K562 (cell line): ENCODE measurements at regions not wholly inside any gene's neighbourhood (a gene's known extent, or its start where the extent isn't known, plus 50 kb on each side); places are given as distances from the start of the nearest gene placed in this dataset.

ENCODE experiments used
- ATAC-seq: fragments of 200-7000 bp; cut with Tn5 transposase; 3 replicates; pipeline ENCODE4 v1.9.1; 2020; ENCODE audit warnings: moderate library complexity
- BruUV-seq: library from RNA; stranded (reverse); fragments of 400-500 nt; replicated peaks from 2 replicates; lab custom pipeline; 2021; lab: Mats Ljungman, UMichigan
- CTCF ChIA-PET: fragments of 300-600 bp; formaldehyde crosslinking; extraction: SDS; loops from one replicate; lab custom pipeline; 2021; ENCODE audit warnings: low intra/inter-chr PET ratio; lab: Yijun Ruan, JAX
- POLR2A ChIA-PET: fragments of 300-600, 350-650 bp; sonication (Branson Sonifier 250); formaldehyde crosslinking; extraction: SDS; loops from one replicate; lab custom pipeline; 2021; ENCODE audit warnings: antibody characterized with exemption, inconsistent platforms; lab: Yijun Ruan, JAX
- DNase-seq, 4 experiments: peaks; one replicate each; pipeline versions ENCODE4 v3.0.0 to v3.0.0-alpha.2; 2011 to 2018; ENCODE audit warnings: low spot score in 3 of 4, mixed read lengths in 3 of 4; ENCODE audit errors: extremely low read depth in 1 of 4
- FAIRE-seq: peaks from 2 replicates; lab custom pipeline; 2011; peaks lifted over from hg19 to GRCh38; lab: Jason Lieb, UNC
- H2AFZ ChIP-seq: 2 replicates; pipeline ENCODE4 v1.6.0; 2011; ENCODE audit warnings: low read depth, low read length, control low read depth, inconsistent platforms
- H3K27ac ChIP-seq: fragments of 200-600 bp; 3 replicates; pipeline ENCODE4 v1.8.0; 2011; ENCODE audit warnings: low read depth, mild to moderate bottlenecking, control low read depth, inconsistent platforms, low read length, moderate library complexity, mixed read lengths; ENCODE audit errors: extremely low read depth
- H3K27me3 ChIP-seq, 2 experiments: fragments of 300-600 bp in 1 of 2; 2 replicates in 1 of 2; 3 replicates in 1 of 2; pipeline versions ENCODE4 v1.6.0 to v1.8.0; 2011; ENCODE audit warnings: inconsistent platforms in 2 of 2, low read length in 2 of 2, mild to moderate bottlenecking in 1 of 2, mixed read lengths in 1 of 2, moderate library complexity in 1 of 2; ENCODE audit not compliant: control insufficient read depth in 2 of 2, insufficient read depth in 2 of 2
- H3K36me3 ChIP-seq: fragments of 300-600 bp; 3 replicates; pipeline ENCODE4 v1.8.0; 2011; ENCODE audit warnings: mild to moderate bottlenecking, low read length, inconsistent platforms; ENCODE audit not compliant: control insufficient read depth, insufficient read depth
- H3K4me1 ChIP-seq, 2 experiments: fragments of 200-600 bp in 1 of 2; replicated peaks in 1 of 2; 2 replicates in 1 of 2; 3 replicates in 1 of 2; pipeline versions ENCODE4 v1.5.1 to v1.8.0; 2011; ENCODE audit warnings: inconsistent platforms in 2 of 2, low read length in 2 of 2, mild to moderate bottlenecking in 1 of 2, mixed read lengths in 1 of 2, moderate library complexity in 1 of 2; ENCODE audit not compliant: control insufficient read depth in 2 of 2, insufficient read depth in 2 of 2
- H3K4me2 ChIP-seq: 2 replicates; pipeline ENCODE4 v1.6.1; 2011; ENCODE audit warnings: low read length, control low read depth, inconsistent platforms, mixed read lengths; ENCODE audit not compliant: insufficient read depth
- H3K4me3 ChIP-seq: fragments of 200-600 bp; sonication (generic), shearing (Covaris generic); 2 replicates; pipeline ENCODE4 v1.5.1; 2016; ENCODE audit warnings: control low read depth, inconsistent platforms
- H3K79me2 ChIP-seq: fragments of 200-600 bp; 3 replicates; pipeline ENCODE4 v1.8.0; 2011; ENCODE audit warnings: low read length, inconsistent platforms; ENCODE audit not compliant: control insufficient read depth, insufficient read depth
- H3K9ac ChIP-seq, 2 experiments: 2 replicates each; pipeline versions ENCODE4 v1.6.0 to v1.6.1; 2011; ENCODE audit warnings: low read depth in 2 of 2, low read length in 2 of 2, control low read depth in 1 of 2, inconsistent platforms in 1 of 2, mild to moderate bottlenecking in 1 of 2, mixed read lengths in 1 of 2; ENCODE audit not compliant: insufficient read depth in 1 of 2
- H3K9me1 ChIP-seq: one replicate; pipeline ENCODE4 v1.6.0; 2011; ENCODE audit warnings: inconsistent platforms, mild to moderate bottlenecking, low read length, moderate library complexity; ENCODE audit not compliant: control insufficient read depth, insufficient read depth
- H3K9me3 ChIP-seq: replicated peaks from 2 replicates; pipeline ENCODE4 v1.5.1; 2011; ENCODE audit warnings: low read depth, low read length, inconsistent platforms; ENCODE audit not compliant: control insufficient read depth, insufficient read depth
- H4K20me1 ChIP-seq: replicated peaks from 2 replicates; pipeline ENCODE4 v1.6.1; 2011; ENCODE audit warnings: low read length, inconsistent platforms, mixed read lengths; ENCODE audit not compliant: control insufficient read depth, insufficient read depth
- ADNP ChIP-seq: fragments of 200-800 bp; sonication (Bioruptor generic); IDR thresholded peaks from 2 replicates; pipeline ENCODE4 v1.6.1; 2016; ENCODE audit warnings: missing genetic modification characterization, missing compliant biosample characterization
- HDGF ChIP-seq: fragments of 450-650 bp; IDR thresholded peaks from 2 replicates; pipeline ENCODE4 v1.6.1; 2016
- HES1 ChIP-seq: fragments of 450-650 bp; IDR thresholded peaks from 2 replicates; pipeline ENCODE4 v1.6.1; 2016; ENCODE audit warnings: low read depth, mild to moderate bottlenecking, moderate library complexity
- HMBOX1 ChIP-seq: sonication (generic); IDR thresholded peaks from 2 replicates; pipeline ENCODE4 v1.6.1; 2016
- MED1 ChIP-seq: sonication (generic); formaldehyde crosslinking; IDR thresholded peaks from 2 replicates; pipeline ENCODE4 v1.8.1; 2023; ENCODE audit warnings: missing genetic modification reagents, borderline replicate concordance
- MTA3 ChIP-seq: fragments of 450-650 bp; formaldehyde crosslinking; IDR thresholded peaks from 2 replicates; pipeline ENCODE4 v1.6.1; 2017; ENCODE audit warnings: mild to moderate bottlenecking, borderline replicate concordance
- NFIC ChIP-seq: fragments of 450-650 bp; IDR thresholded peaks from 2 replicates; pipeline ENCODE4 v1.6.1; 2017; ENCODE audit warnings: mild to moderate bottlenecking, inconsistent platforms
- PHF21A ChIP-seq: fragments of 450-650 bp; IDR thresholded peaks from 2 replicates; pipeline ENCODE4 v1.6.1; 2017; ENCODE audit warnings: low read depth, borderline replicate concordance
- RBM15 ChIP-seq: fragments of 200-400 bp; formaldehyde crosslinking; IDR thresholded peaks from 2 replicates; pipeline ENCODE4 v1.6.1; 2018; ENCODE audit warnings: mild to moderate bottlenecking, low read length, moderate library complexity; ENCODE audit not compliant: insufficient read depth
- SIN3B ChIP-seq: fragments of 450-650 bp; IDR thresholded peaks from 2 replicates; pipeline ENCODE4 v1.6.1; 2017; ENCODE audit warnings: low read depth, mild to moderate bottlenecking, moderate library complexity
- TAF9B ChIP-seq: fragments of 450-650 bp; IDR thresholded peaks from 2 replicates; pipeline ENCODE4 v1.6.1; 2018; ENCODE audit warnings: mild to moderate bottlenecking; ENCODE audit not compliant: partially characterized antibody
- ZNF785 ChIP-seq: fragments of 250-450 bp; sonication (Bioruptor Pico); IDR thresholded peaks from 2 replicates; pipeline ENCODE4 v1.4.0; 2020; ENCODE audit warnings: mild to moderate bottlenecking
- WGBS: fragments of 100-300 bp; shearing (Covaris generic); methylation state at CpG from one replicate; pipeline ENCODE4 v1.1.6; 2016; ENCODE audit warnings: low coverage, mixed read lengths; ENCODE audit not compliant: insufficient coverage; ENCODE audit errors: missing lambda C conversion rate; 5-methylcytosine and 5-hydroxymethylcytosine counted together
- in situ Hi-C: fragments of 300-500 bp; cut with MboI; formaldehyde crosslinking; loops from 4 replicates; pipeline ENCODE4 v1.15.0; 2018; ENCODE audit warnings: inconsistent platforms, mixed read lengths
- intact Hi-C: fragments of 100-400 bp; cut with micrococcal nuclease; formaldehyde crosslinking; loops from 2 replicates; pipeline ENCODE4 v1.14.2; 2022
- TF ChIP-seq, protein P1 (sequence below): fragments of 450-650 bp; formaldehyde crosslinking; IDR thresholded peaks from 2 replicates; pipeline ENCODE4 v1.4.0; 2020; ENCODE audit warnings: mild to moderate bottlenecking, mixed read lengths
- TF ChIP-seq, protein P2 (sequence below): fragments of 150-350 bp; IDR thresholded peaks from 2 replicates; pipeline ENCODE4 v1.6.1; 2014; ENCODE audit warnings: low read depth, mild to moderate bottlenecking, low read length, borderline replicate concordance
- TF ChIP-seq, protein P3 (sequence below): fragments of 250-450 bp; sonication (Bioruptor Pico); IDR thresholded peaks from 2 replicates; pipeline ENCODE4 v1.5.0; 2020; ENCODE audit warnings: mild to moderate bottlenecking

- intact Hi-C loops = no loop called here
- BruUV-seq = no TSS peak
- H3K4me1 ChIP-seq = no peaks in the 10 kb centered on the region
- TF ChIP-seq RBM15 = no peak
- TF ChIP-seq MTA3 = no peak
- TF ChIP-seq, protein P1, sequence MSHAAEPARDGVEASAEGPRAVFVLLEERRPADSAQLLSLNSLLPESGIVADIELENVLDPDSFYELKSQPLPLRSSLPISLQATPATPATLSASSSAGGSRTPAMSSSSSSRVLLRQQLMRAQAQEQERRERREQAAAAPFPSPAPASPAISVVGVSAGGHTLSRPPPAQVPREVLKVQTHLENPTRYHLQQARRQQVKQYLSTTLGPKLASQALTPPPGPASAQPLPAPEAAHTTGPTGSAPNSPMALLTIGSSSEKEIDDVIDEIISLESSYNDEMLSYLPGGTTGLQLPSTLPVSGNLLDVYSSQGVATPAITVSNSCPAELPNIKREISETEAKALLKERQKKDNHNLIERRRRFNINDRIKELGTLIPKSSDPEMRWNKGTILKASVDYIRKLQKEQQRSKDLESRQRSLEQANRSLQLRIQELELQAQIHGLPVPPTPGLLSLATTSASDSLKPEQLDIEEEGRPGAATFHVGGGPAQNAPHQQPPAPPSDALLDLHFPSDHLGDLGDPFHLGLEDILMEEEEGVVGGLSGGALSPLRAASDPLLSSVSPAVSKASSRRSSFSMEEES (CRISPR knock-in tag) = no peak
- TF ChIP-seq PHF21A = no peak
- TF ChIP-seq NFIC = no peak
- TF ChIP-seq HDGF = no peak
- TF ChIP-seq, protein P2, sequence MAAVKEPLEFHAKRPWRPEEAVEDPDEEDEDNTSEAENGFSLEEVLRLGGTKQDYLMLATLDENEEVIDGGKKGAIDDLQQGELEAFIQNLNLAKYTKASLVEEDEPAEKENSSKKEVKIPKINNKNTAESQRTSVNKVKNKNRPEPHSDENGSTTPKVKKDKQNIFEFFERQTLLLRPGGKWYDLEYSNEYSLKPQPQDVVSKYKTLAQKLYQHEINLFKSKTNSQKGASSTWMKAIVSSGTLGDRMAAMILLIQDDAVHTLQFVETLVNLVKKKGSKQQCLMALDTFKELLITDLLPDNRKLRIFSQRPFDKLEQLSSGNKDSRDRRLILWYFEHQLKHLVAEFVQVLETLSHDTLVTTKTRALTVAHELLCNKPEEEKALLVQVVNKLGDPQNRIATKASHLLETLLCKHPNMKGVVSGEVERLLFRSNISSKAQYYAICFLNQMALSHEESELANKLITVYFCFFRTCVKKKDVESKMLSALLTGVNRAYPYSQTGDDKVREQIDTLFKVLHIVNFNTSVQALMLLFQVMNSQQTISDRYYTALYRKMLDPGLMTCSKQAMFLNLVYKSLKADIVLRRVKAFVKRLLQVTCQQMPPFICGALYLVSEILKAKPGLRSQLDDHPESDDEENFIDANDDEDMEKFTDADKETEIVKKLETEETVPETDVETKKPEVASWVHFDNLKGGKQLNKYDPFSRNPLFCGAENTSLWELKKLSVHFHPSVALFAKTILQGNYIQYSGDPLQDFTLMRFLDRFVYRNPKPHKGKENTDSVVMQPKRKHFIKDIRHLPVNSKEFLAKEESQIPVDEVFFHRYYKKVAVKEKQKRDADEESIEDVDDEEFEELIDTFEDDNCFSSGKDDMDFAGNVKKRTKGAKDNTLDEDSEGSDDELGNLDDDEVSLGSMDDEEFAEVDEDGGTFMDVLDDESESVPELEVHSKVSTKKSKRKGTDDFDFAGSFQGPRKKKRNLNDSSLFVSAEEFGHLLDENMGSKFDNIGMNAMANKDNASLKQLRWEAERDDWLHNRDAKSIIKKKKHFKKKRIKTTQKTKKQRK = no peak
- TF ChIP-seq, protein P3, sequence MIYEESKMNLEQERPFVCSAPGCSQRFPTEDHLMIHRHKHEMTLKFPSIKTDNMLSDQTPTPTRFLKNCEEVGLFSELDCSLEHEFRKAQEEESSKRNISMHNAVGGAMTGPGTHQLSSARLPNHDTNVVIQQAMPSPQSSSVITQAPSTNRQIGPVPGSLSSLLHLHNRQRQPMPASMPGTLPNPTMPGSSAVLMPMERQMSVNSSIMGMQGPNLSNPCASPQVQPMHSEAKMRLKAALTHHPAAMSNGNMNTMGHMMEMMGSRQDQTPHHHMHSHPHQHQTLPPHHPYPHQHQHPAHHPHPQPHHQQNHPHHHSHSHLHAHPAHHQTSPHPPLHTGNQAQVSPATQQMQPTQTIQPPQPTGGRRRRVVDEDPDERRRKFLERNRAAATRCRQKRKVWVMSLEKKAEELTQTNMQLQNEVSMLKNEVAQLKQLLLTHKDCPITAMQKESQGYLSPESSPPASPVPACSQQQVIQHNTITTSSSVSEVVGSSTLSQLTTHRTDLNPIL (CRISPR knock-in tag) = no peak
- TF ChIP-seq ADNP (tag) = no peak
- no peak for TF ChIP-seq HES1
- TF ChIP-seq SIN3B = no peak
- TF ChIP-seq HMBOX1 = no peak
- no peak for TF ChIP-seq ZNF785 (CRISPR knock-in tag)
- TF ChIP-seq TAF9B = no peak
- TF ChIP-seq MED1 (CRISPR knock-in tag) = no peak
Measured at GRCh38 chr5:73322437-73323076, 126.0 kb downstream of the FOXD1 start.

More at GRCh38 chr5:73322437-73323076, 126.0 kb downstream of the FOXD1 start:
- H3K9me1 ChIP-seq = no peaks in the 10 kb centered on the region
- H4K20me1 ChIP-seq = no peaks in the 10 kb centered on the region
- H3K36me3 ChIP-seq = no peaks in the 10 kb centered on the region
- no peak overlapping the region for H2AFZ ChIP-seq
- WGBS = 2% methylated on average over 9 of the region's 9 CpGs
- H3K27me3 ChIP-seq = peaks cover 5 to 17% of the 10 kb centered on the region in 2 experiments; a peak in 2 of 5 replicates
- H3K27ac ChIP-seq = no peak overlapping the region
- ChIA-PET CTCF (no interaction called here), POLR2A (interaction anchor here (0.6 kb wide), 1 partner anchor 12 kb away, joined by 3 read pairs; no protein-coding TSS in a partner anchor)
- DNase-seq (no peak), ATAC-seq (no peak), FAIRE-seq (no peak)
- in situ Hi-C loops = no loop called here
- H3K9ac ChIP-seq = no peak overlapping the region
- no peaks in the 10 kb centered on the region for H3K9me3 ChIP-seq
- no peak overlapping the region for H3K4me3 ChIP-seq
- no peak overlapping the region for H3K4me2 ChIP-seq
- no peaks in the 10 kb centered on the region for H3K79me2 ChIP-seq
